ENCODE measurements at regions not wholly inside any gene's neighbourhood (a gene's known extent, or its start where the extent isn't known, plus 50 kb on each side); places are given as distances from the start of the nearest gene placed in this dataset.

- no peak for TF ChIP-seq EZH2phosphoT487 (IDR thresholded peaks at IDR 0.05; ENCODE audit: low read depth, severe bottlenecking, unreplicated experiment)
- no peak for TF ChIP-seq CTCF (IDR thresholded peaks at IDR 0.05; ENCODE audit: poor library complexity)
Observed at GRCh38 chr2:51084750-51085149, 52.8 kb upstream of the NRXN1 start.
